Left ventricle myocardium inferior (tissue), 1 donor: ENCODE measurements at regions not wholly inside any gene's neighbourhood (a gene's known extent, or its start where the extent isn't known, plus 50 kb on each side); places are given as distances from the start of the nearest gene placed in this dataset.
"Not testable (repeated sequence)": the region's sequence is repeated elsewhere in the genome, so short reads cannot be mapped to it uniquely, and the experiment has no call there.

Experiments used
- DNase-seq: peaks from one replicate; pipeline ENCODE4 v3.0.0-alpha.2; 2020
- H3K27ac ChIP-seq: fragments of 200-600 bp; replicated peaks from 2 replicates; pipeline ENCODE4 v1.8.0; 2021
- H3K27me3 ChIP-seq: fragments of 200-600 bp; 2 replicates; pipeline ENCODE4 v1.8.0; 2021; ENCODE audit warnings: low read depth
- H3K36me3 ChIP-seq: fragments of 200-600 bp; 2 replicates; pipeline ENCODE4 v1.8.0; 2021
- H3K4me1 ChIP-seq: fragments of 200-600 bp; 2 replicates; pipeline ENCODE4 v1.8.0; 2021
- H3K4me3 ChIP-seq: fragments of 200-600 bp; 2 replicates; pipeline ENCODE4 v1.8.0; 2021; ENCODE audit warnings: mild to moderate bottlenecking, moderate library complexity
- H3K9me3 ChIP-seq: fragments of 200-600 bp; replicated peaks from 2 replicates; pipeline ENCODE4 v1.8.0; 2021
- intact Hi-C: fragments of 100-400 bp; cut with micrococcal nuclease; formaldehyde crosslinking; loops from one replicate; pipeline ENCODE4 v1.11.0; 2022
- TF ChIP-seq, protein P1 (sequence below): fragments of 200-600 bp; IDR thresholded peaks from 2 replicates; pipeline ENCODE4 v1.8.0; 2021; ENCODE audit warnings: antibody characterized with exemption, mild to moderate bottlenecking, borderline replicate concordance
- donor health status: DM: no; HTN: yes; CAD: no; lungs with severe emphysema.

DNA sequence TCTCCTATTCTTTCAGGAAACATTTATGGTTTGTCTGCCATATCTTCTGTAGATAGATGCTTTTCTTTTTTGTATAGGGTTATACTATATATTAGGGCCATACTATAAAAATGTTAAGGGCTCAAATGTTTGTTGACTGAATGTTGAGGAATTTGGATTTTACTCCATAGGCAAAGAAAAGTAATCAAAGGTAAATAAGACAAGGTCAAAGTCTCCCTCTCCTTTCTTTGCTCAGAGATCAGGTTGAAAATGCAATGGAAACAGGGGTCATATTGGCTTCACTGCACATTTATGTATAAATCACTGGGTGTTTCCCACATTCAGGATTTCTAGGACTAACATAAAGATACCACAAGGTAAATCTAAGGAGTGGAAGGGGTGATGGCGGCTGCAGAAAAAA lies 291.4 kb upstream of the FZD8 start:
- no peaks in the 10 kb centered on the region for H3K4me1 ChIP-seq
- intact Hi-C loops: no loop called here
- H3K27ac ChIP-seq: no peak overlapping the region
- H3K36me3 ChIP-seq: no peaks in the 10 kb centered on the region
- no peak overlapping the region for H3K4me3 ChIP-seq
- DNase-seq: no peak
- TF ChIP-seq, protein P1, sequence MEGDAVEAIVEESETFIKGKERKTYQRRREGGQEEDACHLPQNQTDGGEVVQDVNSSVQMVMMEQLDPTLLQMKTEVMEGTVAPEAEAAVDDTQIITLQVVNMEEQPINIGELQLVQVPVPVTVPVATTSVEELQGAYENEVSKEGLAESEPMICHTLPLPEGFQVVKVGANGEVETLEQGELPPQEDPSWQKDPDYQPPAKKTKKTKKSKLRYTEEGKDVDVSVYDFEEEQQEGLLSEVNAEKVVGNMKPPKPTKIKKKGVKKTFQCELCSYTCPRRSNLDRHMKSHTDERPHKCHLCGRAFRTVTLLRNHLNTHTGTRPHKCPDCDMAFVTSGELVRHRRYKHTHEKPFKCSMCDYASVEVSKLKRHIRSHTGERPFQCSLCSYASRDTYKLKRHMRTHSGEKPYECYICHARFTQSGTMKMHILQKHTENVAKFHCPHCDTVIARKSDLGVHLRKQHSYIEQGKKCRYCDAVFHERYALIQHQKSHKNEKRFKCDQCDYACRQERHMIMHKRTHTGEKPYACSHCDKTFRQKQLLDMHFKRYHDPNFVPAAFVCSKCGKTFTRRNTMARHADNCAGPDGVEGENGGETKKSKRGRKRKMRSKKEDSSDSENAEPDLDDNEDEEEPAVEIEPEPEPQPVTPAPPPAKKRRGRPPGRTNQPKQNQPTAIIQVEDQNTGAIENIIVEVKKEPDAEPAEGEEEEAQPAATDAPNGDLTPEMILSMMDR: no peak
- no peaks in the 10 kb centered on the region for H3K27me3 ChIP-seq
- no peaks in the 10 kb centered on the region for H3K9me3 ChIP-seq

DNA sequence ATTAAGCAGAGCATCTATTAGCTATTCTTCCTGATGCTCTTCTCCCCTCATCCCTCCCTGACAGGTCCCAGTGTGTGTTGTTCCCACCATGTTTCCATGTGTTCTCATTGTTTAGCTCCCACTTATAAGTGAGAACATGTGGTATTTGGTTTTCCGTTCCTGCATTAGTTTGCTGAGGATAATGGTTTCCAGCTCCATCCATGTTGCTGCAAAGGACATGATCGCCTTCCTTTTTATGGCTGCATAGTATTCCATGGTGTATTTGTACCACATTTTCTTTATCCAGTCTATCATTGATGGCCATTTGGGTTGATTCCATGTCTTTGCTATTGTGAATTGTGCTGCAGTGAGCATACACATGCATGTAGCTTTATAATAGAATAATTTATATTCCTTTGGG lies 287.9 kb upstream of the FZD8 start:
- H3K27ac ChIP-seq, intact Hi-C loops, H3K36me3 ChIP-seq, DNase-seq, H3K27me3 ChIP-seq, H3K4me1 ChIP-seq, H3K4me3 ChIP-seq, H3K9me3 ChIP-seq: not testable (repeated sequence)

DNA sequence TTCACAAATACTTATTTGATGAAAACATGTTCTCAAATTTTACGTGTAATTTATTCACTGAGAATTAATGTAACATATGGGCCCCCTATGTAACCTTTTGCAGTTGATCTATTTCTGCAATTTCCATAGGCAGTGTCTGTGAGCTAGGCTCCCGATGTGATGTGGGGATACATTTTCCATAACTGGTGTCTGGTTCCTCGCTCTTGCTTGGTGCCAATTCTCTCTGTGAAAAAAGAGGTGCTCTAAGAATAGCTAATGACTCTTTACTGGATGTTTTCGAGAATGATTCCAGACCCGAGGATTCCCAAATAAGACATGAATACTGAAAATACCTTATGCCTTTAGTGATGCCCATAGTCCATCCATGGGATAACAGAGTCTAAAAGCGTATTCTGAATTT lies 286.7 kb upstream of the FZD8 start:
- intact Hi-C loops: no loop called here
- Histone ChIP-seq H3K36me3 (no peaks in the 10 kb centered on the region), H3K4me3 (no peak overlapping the region), H3K9me3 (no peaks in the 10 kb centered on the region), H3K27me3 (no peaks in the 10 kb centered on the region), H3K4me1 (no peaks in the 10 kb centered on the region), H3K27ac (no peak overlapping the region)
- DNase-seq: no peak
- TF ChIP-seq, protein P1: no peak

DNA sequence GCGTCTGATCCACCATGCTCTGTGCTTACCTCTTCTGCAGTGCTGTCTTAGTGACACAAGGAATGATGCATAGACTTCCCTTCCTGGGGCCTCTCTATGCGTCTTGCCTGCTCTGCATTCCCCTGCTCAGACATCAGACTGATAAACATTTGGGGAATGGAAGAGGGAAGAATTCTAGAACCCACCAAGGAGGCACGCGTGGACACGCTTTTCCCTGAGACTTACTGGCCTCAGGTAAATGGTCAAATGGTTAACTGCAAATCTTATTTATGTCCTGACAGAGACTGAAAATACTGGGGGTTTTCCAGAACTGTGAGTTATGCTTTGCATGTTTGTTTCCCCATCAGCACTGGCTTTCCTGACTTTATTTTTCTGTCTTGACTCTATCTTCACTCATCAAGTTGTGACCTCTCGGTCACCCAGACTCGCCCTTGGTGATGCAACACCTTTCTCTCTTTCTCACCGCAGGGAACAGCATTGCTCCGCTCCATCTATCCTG lies 285.9 kb upstream of the FZD8 start:
- Histone ChIP-seq H3K4me3 (no peak overlapping the region), H3K27ac (no peak overlapping the region), H3K27me3 (no peaks in the 10 kb centered on the region), H3K9me3 (no peaks in the 10 kb centered on the region), H3K36me3 (no peaks in the 10 kb centered on the region), H3K4me1 (no peaks in the 10 kb centered on the region)
- TF ChIP-seq, protein P1: no peak
- intact Hi-C loops: no loop called here
- no peak for DNase-seq

DNA sequence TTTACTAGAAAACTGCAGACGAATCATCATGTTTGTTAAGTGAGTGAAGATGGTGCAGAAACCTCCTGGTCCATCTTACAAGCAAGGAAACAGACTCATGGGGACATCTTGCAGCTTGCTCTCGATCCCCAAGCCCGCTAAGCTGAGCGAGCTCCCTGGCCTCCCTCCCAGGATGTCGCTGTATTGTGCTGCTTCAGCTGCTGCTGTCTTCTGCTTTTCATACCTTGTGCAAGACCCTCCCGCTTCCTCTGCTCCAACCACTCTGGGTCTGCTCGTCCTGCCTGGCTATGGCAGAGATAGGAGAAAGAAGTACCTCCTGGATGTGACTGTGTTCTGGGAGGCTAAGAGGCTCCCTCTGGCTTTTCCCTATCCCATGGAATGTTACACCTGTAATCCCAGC lies 285.2 kb upstream of the FZD8 start:
- intact Hi-C loops: no loop called here
- H3K36me3 ChIP-seq: no peaks in the 10 kb centered on the region

DNA sequence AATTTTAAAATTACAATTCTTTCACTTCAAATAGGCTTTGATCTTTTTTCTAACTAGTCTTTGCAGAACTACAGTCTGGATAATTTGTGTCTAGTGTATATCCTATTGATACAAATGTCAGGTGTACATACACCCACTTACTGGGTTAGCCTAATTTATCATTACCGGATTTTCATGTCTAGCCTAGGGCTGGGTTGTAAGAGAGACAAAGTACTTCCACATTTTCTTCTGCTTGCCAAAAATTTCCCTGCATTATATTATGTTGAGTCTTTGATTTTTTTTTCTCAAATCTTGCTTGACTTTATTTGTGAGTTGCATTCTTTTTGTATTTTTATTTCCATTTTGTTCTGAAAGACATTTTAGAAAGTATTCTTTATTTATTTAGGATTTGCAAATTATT lies 284.8 kb upstream of the FZD8 start:
- DNase-seq: no peak
- Histone ChIP-seq H3K9me3 (no peaks in the 10 kb centered on the region), H3K27me3 (no peaks in the 10 kb centered on the region)

More for the DNA sequence above, 285.2 kb upstream of the FZD8 start:
- TF ChIP-seq, protein P1: no peak
- Histone ChIP-seq H3K9me3 (no peaks in the 10 kb centered on the region), H3K27ac (no peak overlapping the region), H3K4me1 (no peaks in the 10 kb centered on the region), H3K27me3 (no peaks in the 10 kb centered on the region), H3K4me3 (no peak overlapping the region)
- DNase-seq: no peak

More for the DNA sequence above, 284.8 kb upstream of the FZD8 start:
- H3K27ac ChIP-seq: no peak overlapping the region
- no peaks in the 10 kb centered on the region for H3K4me1 ChIP-seq
- intact Hi-C loops: no loop called here
- H3K4me3 ChIP-seq: no peak overlapping the region
- H3K36me3 ChIP-seq: no peaks in the 10 kb centered on the region
- TF ChIP-seq, protein P1: no peak
